Astrocyte (in vitro differentiated cells and primary cell): ENCODE measurements at regions not wholly inside any gene's neighbourhood (a gene's known extent, or its start where the extent isn't known, plus 50 kb on each side); places are given as distances from the start of the nearest gene placed in this dataset.

ENCODE experiments used
- EZH2 ChIP-seq: IDR thresholded peaks from 2 replicates; pipeline ENCODE4 v1.6.1; 2012; ENCODE audit warnings: mild to moderate bottlenecking, low read length, inconsistent platforms; ENCODE audit not compliant: insufficient read depth
- TF ChIP-seq, protein P1 (sequence below): IDR thresholded peaks from 2 replicates; pipeline ENCODE4 v1.5.1; 2011; ENCODE audit warnings: low read depth, mild to moderate bottlenecking, inconsistent platforms, low read length, moderate library complexity; ENCODE audit not compliant: insufficient read depth

DNA sequence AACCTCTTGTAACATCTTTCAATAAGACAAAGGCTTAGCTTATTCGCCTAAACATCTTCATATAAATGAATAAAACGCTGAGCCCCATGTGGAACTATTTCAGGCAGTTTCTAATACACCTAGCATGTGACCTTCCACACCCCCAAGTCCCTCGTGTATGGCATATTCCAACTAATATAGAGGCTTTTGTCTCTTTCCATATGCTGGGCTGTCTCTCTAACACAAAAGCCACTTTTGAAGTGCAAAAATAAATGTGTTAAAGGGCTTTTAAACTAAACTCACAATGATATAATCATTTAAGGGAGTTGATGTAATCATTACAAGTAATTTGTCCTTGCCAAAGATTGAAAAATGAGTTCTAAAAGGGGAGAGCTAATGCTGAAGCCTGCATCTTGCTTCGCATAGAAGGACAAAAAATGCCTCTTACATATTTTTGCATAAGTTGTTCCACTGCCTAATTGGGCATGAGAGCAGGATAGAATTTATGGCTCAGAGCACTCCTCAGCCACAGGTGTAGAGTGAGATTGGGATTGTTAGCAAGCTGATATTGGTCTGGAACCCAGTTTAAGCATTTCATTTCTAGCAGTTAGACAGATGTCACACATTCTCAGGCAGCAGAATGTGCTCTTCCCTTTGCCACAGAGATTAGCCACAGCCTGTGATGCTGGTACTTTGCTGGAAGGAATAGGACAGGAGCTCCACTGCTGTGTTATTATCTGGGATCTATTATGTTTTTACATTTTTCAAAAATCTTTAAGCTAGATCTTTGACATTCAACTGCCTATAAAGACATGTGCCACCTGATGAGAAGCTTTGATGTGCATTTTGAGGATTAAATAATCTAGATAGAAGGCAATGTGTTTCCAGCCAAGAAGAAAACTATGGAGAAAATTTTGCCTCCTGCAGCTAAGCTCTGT lies 1044.4 kb downstream of the ADGRL2 start:
- TF ChIP-seq, protein P1, sequence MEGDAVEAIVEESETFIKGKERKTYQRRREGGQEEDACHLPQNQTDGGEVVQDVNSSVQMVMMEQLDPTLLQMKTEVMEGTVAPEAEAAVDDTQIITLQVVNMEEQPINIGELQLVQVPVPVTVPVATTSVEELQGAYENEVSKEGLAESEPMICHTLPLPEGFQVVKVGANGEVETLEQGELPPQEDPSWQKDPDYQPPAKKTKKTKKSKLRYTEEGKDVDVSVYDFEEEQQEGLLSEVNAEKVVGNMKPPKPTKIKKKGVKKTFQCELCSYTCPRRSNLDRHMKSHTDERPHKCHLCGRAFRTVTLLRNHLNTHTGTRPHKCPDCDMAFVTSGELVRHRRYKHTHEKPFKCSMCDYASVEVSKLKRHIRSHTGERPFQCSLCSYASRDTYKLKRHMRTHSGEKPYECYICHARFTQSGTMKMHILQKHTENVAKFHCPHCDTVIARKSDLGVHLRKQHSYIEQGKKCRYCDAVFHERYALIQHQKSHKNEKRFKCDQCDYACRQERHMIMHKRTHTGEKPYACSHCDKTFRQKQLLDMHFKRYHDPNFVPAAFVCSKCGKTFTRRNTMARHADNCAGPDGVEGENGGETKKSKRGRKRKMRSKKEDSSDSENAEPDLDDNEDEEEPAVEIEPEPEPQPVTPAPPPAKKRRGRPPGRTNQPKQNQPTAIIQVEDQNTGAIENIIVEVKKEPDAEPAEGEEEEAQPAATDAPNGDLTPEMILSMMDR, result no peak
- TF ChIP-seq EZH2, result no peak
